CD14-positive monocyte (primary cell): ENCODE measurements at regions not wholly inside any gene's neighbourhood (a gene's known extent, or its start where the extent isn't known, plus 50 kb on each side); places are given as distances from the start of the nearest gene placed in this dataset.

Source experiments
- DNase-seq, 3 donors: peaks; one replicate each; pipeline ENCODE4 v3.0.0-alpha.2; 2011 to 2022
- H2AFZ ChIP-seq: 2 replicates; pipeline ENCODE4 v1.6.0; 2012; ENCODE audit warnings: mild to moderate bottlenecking, low read depth, low read length, inconsistent platforms; ENCODE audit not compliant: insufficient read depth, poor library complexity, severe bottlenecking
- H3K27ac ChIP-seq, 2 donors: 1 replicate in 1 of 2; 2 replicates in 1 of 2; pipeline ENCODE4 v1.5.1; 2012 to 2013; ENCODE audit warnings: low read length in 2 of 2, control low read depth in 1 of 2, inconsistent platforms in 1 of 2, low read depth in 1 of 2, mild to moderate bottlenecking in 1 of 2
- H3K27me3 ChIP-seq, 2 donors: one replicate each; pipeline versions ENCODE4 v1.6.0 to v1.6.1; 2011 to 2013; ENCODE audit warnings: low read length in 2 of 2; ENCODE audit not compliant: control insufficient read depth in 2 of 2, insufficient read depth in 2 of 2
- H3K36me3 ChIP-seq, 2 donors: replicated peaks in 1 of 2; 1 replicate in 1 of 2; 2 replicates in 1 of 2; pipeline versions ENCODE4 v1.5.1 to v1.6.1; 2012 to 2013; ENCODE audit warnings: low read length in 2 of 2, control low read depth in 1 of 2, inconsistent platforms in 1 of 2, mild to moderate bottlenecking in 1 of 2; ENCODE audit not compliant: insufficient read depth in 2 of 2, control insufficient read depth in 1 of 2
- H3K4me1 ChIP-seq, 2 donors: 1 replicate in 1 of 2; 2 replicates in 1 of 2; pipeline versions ENCODE4 v1.5.1 to v1.6.1; 2012 to 2013; ENCODE audit warnings: low read length in 2 of 2, control low read depth in 1 of 2, inconsistent platforms in 1 of 2, mild to moderate bottlenecking in 1 of 2, moderate library complexity in 1 of 2; ENCODE audit not compliant: insufficient read depth in 2 of 2, control insufficient read depth in 1 of 2
- H3K4me2 ChIP-seq: replicated peaks from 2 replicates; pipeline ENCODE3; 2012; ENCODE audit warnings: low read length, moderate library complexity, mild to moderate bottlenecking; ENCODE audit not compliant: poor library complexity, severe bottlenecking; ENCODE audit errors: extremely low read depth
- H3K4me3 ChIP-seq, 3 experiments: fragments of 200-600 bp in 1 of 3; sonication (generic) in 1 of 3; replicated peaks in 1 of 3; 1 replicate in 2 of 3; 2 replicates in 1 of 3; pipeline ENCODE4 v1.5.1; 2011 to 2013; ENCODE audit warnings: low read length in 3 of 3, mild to moderate bottlenecking in 3 of 3, control low read depth in 2 of 3, low read depth in 2 of 3, inconsistent platforms in 1 of 3, moderate library complexity in 1 of 3
- H3K79me2 ChIP-seq: 2 replicates; pipeline ENCODE4 v1.6.0; 2012; ENCODE audit warnings: mild to moderate bottlenecking, control low read depth, inconsistent platforms, low read length, moderate library complexity; ENCODE audit not compliant: insufficient read depth
- H3K9ac ChIP-seq: 2 replicates; pipeline ENCODE4 v1.6.0; 2017; ENCODE audit warnings: low read length, mild to moderate bottlenecking; ENCODE audit not compliant: insufficient read depth, poor library complexity, severe bottlenecking
- H3K9me3 ChIP-seq, 2 donors: replicated peaks in 1 of 2; 1 replicate in 1 of 2; 2 replicates in 1 of 2; pipeline versions ENCODE4 v1.5.1 to v1.6.1; 2012 to 2013; ENCODE audit warnings: low read length in 2 of 2, control low read depth in 1 of 2; ENCODE audit not compliant: control insufficient read depth in 1 of 2, insufficient read depth in 1 of 2
- H4K20me1 ChIP-seq: 2 replicates; pipeline ENCODE4 v1.6.0; 2012; ENCODE audit warnings: mild to moderate bottlenecking, low read length, control low read depth, moderate library complexity; ENCODE audit not compliant: insufficient read depth
- H3K27ac Mint-ChIP-seq, 7 donors: one replicate each; pipeline ENCODE4 v1.8.0; 2020; ENCODE audit warnings: mild to moderate bottlenecking in 7 of 7, mixed read lengths in 7 of 7, moderate library complexity in 6 of 7, inconsistent platforms in 2 of 7
- H3K27me3 Mint-ChIP-seq, 3 donors: one replicate each; pipeline ENCODE4 v1.8.0; 2021 to 2022; ENCODE audit warnings: low read depth in 3 of 3, mild to moderate bottlenecking in 3 of 3, mixed read lengths in 3 of 3, moderate library complexity in 3 of 3, inconsistent platforms in 1 of 3
- H3K36me3 Mint-ChIP-seq, 2 donors: one replicate each; pipeline ENCODE4 v1.8.0; 2020; ENCODE audit warnings: mixed read lengths in 2 of 2, inconsistent platforms in 1 of 2, mild to moderate bottlenecking in 1 of 2
- H3K4me1 Mint-ChIP-seq: one replicate; pipeline ENCODE4 v1.8.0; 2020; ENCODE audit warnings: mild to moderate bottlenecking, mixed read lengths
- H3K4me3 Mint-ChIP-seq, 2 donors: one replicate each; pipeline ENCODE4 v1.8.0; 2020; ENCODE audit warnings: mild to moderate bottlenecking in 2 of 2, mixed read lengths in 2 of 2, moderate library complexity in 1 of 2
- H3K9me3 Mint-ChIP-seq, 7 donors: one replicate each; pipeline ENCODE4 v1.8.0; 2020 to 2022; ENCODE audit warnings: mixed read lengths in 7 of 7, mild to moderate bottlenecking in 6 of 7, moderate library complexity in 6 of 7, inconsistent platforms in 2 of 7
- CTCF ChIP-seq: fragments of 200-600 bp; IDR thresholded peaks from one replicate; pipeline ENCODE4 v1.8.0; 2022; ENCODE audit warnings: antibody characterized with exemption, mild to moderate bottlenecking
- WGBS: methylation state at CpG from one replicate; pipeline ENCODE4 v1.1.5; 2013; ENCODE audit warnings: missing lambda C conversion rate; ENCODE audit not compliant: insufficient coverage; 5-methylcytosine and 5-hydroxymethylcytosine counted together
- intact Hi-C, 2 donors: fragments of 100-400 bp; cut with micrococcal nuclease; formaldehyde crosslinking; loops; one replicate each; pipeline versions ENCODE4 v1.15.0 to v1.15.1; 2023

GRCh38 chr17:79269620-79270019 is 195.0 kb downstream of the ENGASE start:
- H3K9me3 Mint-ChIP-seq = peaks cover 0 to 1% (median 0%) of the 10 kb centered on the region in 7 donors
- no peaks in the 10 kb centered on the region for H3K4me1 ChIP-seq

GRCh38 chr17:79263191-79263590 is 188.6 kb downstream of the ENGASE start:
- WGBS = 84% methylated on average over 11 of the region's 11 CpGs

More at GRCh38 chr17:79269620-79270019, 195.0 kb downstream of the ENGASE start:
- Mint-ChIP-seq H3K4me1 (no peaks in the 10 kb centered on the region), H3K4me3 (no peak overlapping the region), H3K27ac (peak overlapping the region in 1 of 7 donors; percentile 66), H3K36me3 (no peaks in the 10 kb centered on the region), H3K27me3 (peaks cover 4 to 16% (median 14%) of the 10 kb centered on the region in 3 donors)
- H3K27ac ChIP-seq = no peak overlapping the region
- H3K4me2 ChIP-seq = no peak overlapping the region
- no peaks in the 10 kb centered on the region for H3K27me3 ChIP-seq
- H3K4me3 ChIP-seq = no peak overlapping the region
- intact Hi-C loops = no loop called here
- no peaks in the 10 kb centered on the region for H4K20me1 ChIP-seq
- WGBS = 31% methylated on average over 4 of the region's 5 CpGs
- H3K9me3 ChIP-seq = no peaks in the 10 kb centered on the region
- no peaks in the 10 kb centered on the region for H3K36me3 ChIP-seq
- no peaks in the 10 kb centered on the region for H3K79me2 ChIP-seq
- TF ChIP-seq CTCF = no peak
- DNase-seq = no peak
- no peak overlapping the region for H2AFZ ChIP-seq
- H3K9ac ChIP-seq = no peak overlapping the region

More at GRCh38 chr17:79263191-79263590, 188.6 kb downstream of the ENGASE start:
- Mint-ChIP-seq H3K27me3 (peaks cover 0 to 7% (median 5%) of the 10 kb centered on the region in 3 donors), H3K4me3 (no peak overlapping the region), H3K36me3 (no peaks in the 10 kb centered on the region), H3K27ac (no peak overlapping the region), H3K4me1 (no peaks in the 10 kb centered on the region), H3K9me3 (no peaks in the 10 kb centered on the region)
- Histone ChIP-seq H3K9me3 (no peaks in the 10 kb centered on the region), H3K9ac (no peak overlapping the region), H3K36me3 (no peaks in the 10 kb centered on the region), H3K4me3 (no peak overlapping the region), H3K4me1 (no peaks in the 10 kb centered on the region), H3K27me3 (no peaks in the 10 kb centered on the region), H4K20me1 (no peaks in the 10 kb centered on the region), H3K27ac (no peak overlapping the region), H2AFZ (no peak overlapping the region), H3K4me2 (no peak overlapping the region), H3K79me2 (no peaks in the 10 kb centered on the region)
- DNase-seq = no peak
- TF ChIP-seq CTCF = no peak
- intact Hi-C loops = no loop called here
